ENCODE measurements at regions not wholly inside any gene's neighbourhood (a gene's known extent, or its start where the extent isn't known, plus 50 kb on each side); places are given as distances from the start of the nearest gene placed in this dataset.

DNA sequence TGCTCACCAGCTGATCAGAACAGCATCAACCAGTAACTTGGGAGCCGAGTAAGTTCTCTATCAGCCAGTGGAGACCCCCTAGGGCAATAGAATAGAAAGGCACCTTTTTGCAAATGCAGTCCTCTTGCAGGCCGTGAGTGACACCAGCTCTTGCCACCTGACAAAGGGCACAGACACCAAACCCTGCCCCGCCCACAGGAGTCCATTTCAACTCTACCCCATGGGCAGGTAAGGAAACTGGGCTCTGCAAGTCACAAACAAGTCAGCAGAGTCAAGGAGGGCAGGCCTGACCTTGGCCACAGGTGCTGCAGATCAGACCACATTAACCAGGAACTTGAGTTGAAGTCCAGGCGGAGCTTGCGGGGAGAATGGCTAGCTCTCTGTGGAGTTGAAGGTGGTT, 77.4 kb upstream of the SPATA13 start:
- TF ChIP-seq, protein P1, sequence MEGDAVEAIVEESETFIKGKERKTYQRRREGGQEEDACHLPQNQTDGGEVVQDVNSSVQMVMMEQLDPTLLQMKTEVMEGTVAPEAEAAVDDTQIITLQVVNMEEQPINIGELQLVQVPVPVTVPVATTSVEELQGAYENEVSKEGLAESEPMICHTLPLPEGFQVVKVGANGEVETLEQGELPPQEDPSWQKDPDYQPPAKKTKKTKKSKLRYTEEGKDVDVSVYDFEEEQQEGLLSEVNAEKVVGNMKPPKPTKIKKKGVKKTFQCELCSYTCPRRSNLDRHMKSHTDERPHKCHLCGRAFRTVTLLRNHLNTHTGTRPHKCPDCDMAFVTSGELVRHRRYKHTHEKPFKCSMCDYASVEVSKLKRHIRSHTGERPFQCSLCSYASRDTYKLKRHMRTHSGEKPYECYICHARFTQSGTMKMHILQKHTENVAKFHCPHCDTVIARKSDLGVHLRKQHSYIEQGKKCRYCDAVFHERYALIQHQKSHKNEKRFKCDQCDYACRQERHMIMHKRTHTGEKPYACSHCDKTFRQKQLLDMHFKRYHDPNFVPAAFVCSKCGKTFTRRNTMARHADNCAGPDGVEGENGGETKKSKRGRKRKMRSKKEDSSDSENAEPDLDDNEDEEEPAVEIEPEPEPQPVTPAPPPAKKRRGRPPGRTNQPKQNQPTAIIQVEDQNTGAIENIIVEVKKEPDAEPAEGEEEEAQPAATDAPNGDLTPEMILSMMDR (IDR thresholded peaks at IDR 0.05): no peak
- TF ChIP-seq POLR2A (IDR thresholded peaks at IDR 0.05) (no peak), EP300 (IDR thresholded peaks at IDR 0.05) (no peak)

Measured in upper lobe of left lung (tissue), 4 donors.